Ishikawa (cell line): ENCODE measurements at regions not wholly inside any gene's neighbourhood (a gene's known extent, or its start where the extent isn't known, plus 50 kb on each side); places are given as distances from the start of the nearest gene placed in this dataset.

Experiments used
- CEBPB ChIP-seq: IDR thresholded peaks from 2 replicates; pipeline ENCODE4 v1.6.1; 2012
- CREB1 ChIP-seq: IDR thresholded peaks from 2 replicates; pipeline ENCODE4 v1.6.1; 2012; ENCODE audit warnings: low read depth
- EGR1 ChIP-seq: IDR thresholded peaks from 2 replicates; pipeline ENCODE4 v1.6.1; 2012
- EP300 ChIP-seq: IDR thresholded peaks from 2 replicates; pipeline ENCODE4 v1.6.1; 2012; ENCODE audit warnings: borderline replicate concordance
- FOXM1 ChIP-seq: IDR thresholded peaks from 2 replicates; pipeline ENCODE4 v1.6.1; 2012; ENCODE audit warnings: low read depth, borderline replicate concordance
- NFIC ChIP-seq: IDR thresholded peaks from 2 replicates; pipeline ENCODE4 v1.6.1; 2012
- RAD21 ChIP-seq: IDR thresholded peaks from 2 replicates; pipeline ENCODE4 v1.6.1; 2012; ENCODE audit warnings: low read depth
- REST ChIP-seq: IDR thresholded peaks from 2 replicates; pipeline ENCODE4 v1.6.1; 2012; ENCODE audit warnings: low read depth, mild to moderate bottlenecking
- TAF1 ChIP-seq: IDR thresholded peaks from 2 replicates; pipeline ENCODE4 v1.6.1; 2012; ENCODE audit warnings: low read depth, mild to moderate bottlenecking
- TCF12 ChIP-seq: IDR thresholded peaks from 2 replicates; pipeline ENCODE4 v1.6.1; 2012; ENCODE audit warnings: low read depth
- TEAD4 ChIP-seq: IDR thresholded peaks from 2 replicates; pipeline ENCODE4 v1.6.1; 2012
- YY1 ChIP-seq: IDR thresholded peaks from 2 replicates; pipeline ENCODE4 v1.6.1; 2012; ENCODE audit warnings: low read depth
- ZBTB7A ChIP-seq: IDR thresholded peaks from 2 replicates; pipeline ENCODE4 v1.6.1; 2012; ENCODE audit warnings: low read depth
- TF ChIP-seq, protein P1 (sequence below): IDR thresholded peaks from 2 replicates; pipeline ENCODE4 v1.6.1; 2012
- TF ChIP-seq, protein P2 (sequence below): IDR thresholded peaks from 2 replicates; pipeline ENCODE4 v1.6.1; 2012

DNA sequence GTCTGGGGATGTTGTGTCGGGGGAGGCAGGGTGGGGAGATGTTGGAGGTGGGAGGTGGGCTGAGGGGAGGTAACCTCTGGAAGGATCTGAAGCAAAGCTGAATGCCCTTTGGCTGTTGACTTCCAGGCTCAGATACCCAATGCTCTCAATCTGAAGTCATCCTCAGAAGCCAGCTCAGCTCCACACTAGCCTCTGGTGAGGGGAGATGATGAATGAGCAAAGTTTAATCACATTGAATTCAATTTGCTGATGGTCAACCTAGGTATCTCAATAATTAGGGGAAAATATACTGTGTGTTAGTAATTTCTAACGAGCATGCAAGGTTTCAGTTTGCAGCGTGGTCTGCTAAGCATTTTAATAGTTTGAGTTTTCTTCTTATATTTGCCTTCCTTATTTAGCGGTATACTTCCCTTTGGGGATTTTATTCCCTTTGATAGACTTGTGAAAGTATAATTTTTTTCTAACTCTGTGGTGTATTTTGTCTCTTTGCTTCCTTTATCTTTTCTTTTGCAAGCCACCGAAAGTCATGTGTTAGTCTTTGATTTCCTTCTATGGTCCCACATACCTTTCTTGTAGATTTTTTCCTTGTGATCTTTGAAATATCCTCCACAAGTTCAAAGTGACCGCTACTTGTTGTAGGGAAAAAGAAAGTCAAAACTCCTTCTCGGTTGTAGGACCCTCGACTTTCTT is 146.3 kb upstream of the LEF1 start:
- no peak for TF ChIP-seq RAD21
- TF ChIP-seq NFIC = no peak
- TF ChIP-seq FOXM1 = no peak
- no peak for TF ChIP-seq EGR1
- TF ChIP-seq, protein P1, sequence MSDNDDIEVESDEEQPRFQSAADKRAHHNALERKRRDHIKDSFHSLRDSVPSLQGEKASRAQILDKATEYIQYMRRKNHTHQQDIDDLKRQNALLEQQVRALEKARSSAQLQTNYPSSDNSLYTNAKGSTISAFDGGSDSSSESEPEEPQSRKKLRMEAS = no peak
- no peak for TF ChIP-seq EP300

GRCh38 chr4:108313546-108314339 is 145.0 kb upstream of the LEF1 start:
- TF ChIP-seq, protein P2, sequence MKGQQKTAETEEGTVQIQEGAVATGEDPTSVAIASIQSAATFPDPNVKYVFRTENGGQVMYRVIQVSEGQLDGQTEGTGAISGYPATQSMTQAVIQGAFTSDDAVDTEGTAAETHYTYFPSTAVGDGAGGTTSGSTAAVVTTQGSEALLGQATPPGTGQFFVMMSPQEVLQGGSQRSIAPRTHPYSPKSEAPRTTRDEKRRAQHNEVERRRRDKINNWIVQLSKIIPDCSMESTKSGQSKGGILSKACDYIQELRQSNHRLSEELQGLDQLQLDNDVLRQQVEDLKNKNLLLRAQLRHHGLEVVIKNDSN = no peak
- TF ChIP-seq, protein P1 = no peak
- TF ChIP-seq CREB1 (no peak), EGR1 (no peak), FOXM1 (no peak), TEAD4 (no peak), ZBTB7A (no peak), REST (no peak), RAD21 (no peak), EP300 (no peak)

GRCh38 chr4:108311313-108311712 is 142.6 kb upstream of the LEF1 start:
- TF ChIP-seq TCF12 = no peak
- no peak for TF ChIP-seq CEBPB
- TF ChIP-seq TEAD4 = no peak
- no peak for TF ChIP-seq EP300
- TF ChIP-seq TAF1 = no peak
- TF ChIP-seq FOXM1 = no peak
- TF ChIP-seq REST = no peak

DNA sequence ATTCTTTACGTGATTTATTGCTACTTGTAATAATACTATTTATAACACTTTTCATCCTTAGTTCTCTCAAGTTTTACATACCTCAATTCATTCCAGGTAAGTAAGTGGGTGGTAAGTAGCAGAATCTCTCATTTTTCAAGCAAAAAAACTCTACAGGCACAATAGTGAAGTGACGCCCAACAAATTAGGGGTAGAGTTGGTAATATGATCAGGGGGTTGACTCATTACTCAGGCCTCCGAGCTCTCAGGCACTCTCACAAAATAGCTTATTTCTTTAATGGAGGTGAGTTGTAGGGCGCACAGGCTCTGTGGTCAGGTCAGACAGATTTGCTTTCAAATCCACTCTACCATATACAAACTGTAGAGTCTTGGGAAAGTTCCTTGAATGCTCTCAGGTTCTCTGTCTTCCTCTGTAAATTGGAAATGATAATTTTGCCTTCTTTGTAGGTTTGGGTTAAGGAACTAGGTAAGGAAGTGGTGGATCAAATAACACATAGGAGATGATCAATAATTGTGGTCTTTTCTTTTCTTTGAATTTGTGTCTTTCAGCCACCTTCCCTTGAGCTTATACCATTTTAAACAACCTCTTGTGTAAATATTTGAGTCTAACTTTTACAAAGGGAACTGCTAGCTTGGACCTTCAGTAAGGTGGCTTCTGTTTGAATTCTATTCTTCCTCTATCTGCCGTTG is 134.9 kb upstream of the LEF1 start:
- peak; percentile 73 for TF ChIP-seq NFIC
- TF ChIP-seq ZBTB7A = no peak
- peak; percentile 90 for TF ChIP-seq EP300
- TF ChIP-seq, protein P1 = no peak; the same call in 1 of the 2 replicates
- no peak for TF ChIP-seq REST
- peak; percentile 81 for TF ChIP-seq TCF12
- peak; percentile 56; the same call in 1 of the 2 replicates for TF ChIP-seq EGR1
- no peak for TF ChIP-seq TAF1
- peak; percentile 89 for TF ChIP-seq TEAD4
- TF ChIP-seq CREB1 = no peak
- TF ChIP-seq RAD21 = peak; percentile 8; the same call in 1 of the 2 replicates
- TF ChIP-seq, protein P2 = no peak
- TF ChIP-seq CEBPB = no peak
- peak; percentile 59; the same call in 1 of the 2 replicates for TF ChIP-seq FOXM1
- TF ChIP-seq YY1 = 0 out of 2 replicates have a peak, but pooled peaks have one; percentile 32
